HUES64 (cell line): ENCODE measurements at regions not wholly inside any gene's neighbourhood (a gene's known extent, or its start where the extent isn't known, plus 50 kb on each side); places are given as distances from the start of the nearest gene placed in this dataset.

Source experiments
- H3K27ac ChIP-seq: 2 replicates; pipeline ENCODE4 v1.7.0; 2013; ENCODE audit warnings: low read depth, low read length, inconsistent platforms
- H3K27me3 ChIP-seq: 2 replicates; pipeline ENCODE4 v1.6.1; 2013; ENCODE audit warnings: mild to moderate bottlenecking, low read length; ENCODE audit not compliant: insufficient read depth
- H3K36me3 ChIP-seq: 2 replicates; pipeline ENCODE4 v1.6.1; 2013; ENCODE audit warnings: mild to moderate bottlenecking, low read length; ENCODE audit not compliant: insufficient read depth
- H3K4me1 ChIP-seq: 2 replicates; pipeline ENCODE4 v1.6.1; 2013; ENCODE audit warnings: mild to moderate bottlenecking, low read length, moderate library complexity; ENCODE audit not compliant: insufficient read depth
- H3K4me3 ChIP-seq: 2 replicates; pipeline ENCODE4 v1.5.1; 2013; ENCODE audit warnings: mild to moderate bottlenecking, low read length, moderate library complexity
- H3K9ac ChIP-seq: 2 replicates; pipeline ENCODE4 v1.6.1; 2013; ENCODE audit warnings: mild to moderate bottlenecking, low read depth, low read length
- H3K9me3 ChIP-seq: 2 replicates; pipeline ENCODE4 v1.6.1; 2013; ENCODE audit warnings: low read depth, low read length; ENCODE audit not compliant: insufficient read depth
- WGBS: fragments of 150-250, 120-280 bp; methylation state at CpG from one replicate; pipeline ENCODE4 v1.1.7; 2013; ENCODE audit warnings: missing lambda C conversion rate; 5-methylcytosine and 5-hydroxymethylcytosine counted together

DNA sequence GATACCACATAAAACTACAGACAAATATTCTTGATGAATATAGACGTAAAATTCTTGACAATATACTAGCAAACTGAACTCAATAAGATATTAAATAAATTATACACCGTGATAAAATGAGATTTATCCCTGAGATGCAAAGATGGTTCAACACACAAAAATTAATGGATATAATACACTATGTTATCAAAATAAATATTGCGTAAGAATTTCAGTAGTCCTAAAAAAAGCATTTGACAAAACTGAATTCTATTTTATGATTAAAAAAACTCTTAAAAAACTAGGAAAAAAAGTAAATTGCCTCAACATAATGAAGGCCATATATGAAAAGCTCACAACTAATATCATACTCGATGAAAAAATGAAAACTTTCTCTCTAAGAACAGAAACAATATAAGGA lies 472.3 kb upstream of the GRIA1 start:
- no peak overlapping the region for H3K27ac ChIP-seq
- H3K4me3 ChIP-seq, result no peak overlapping the region
- no peaks in the 10 kb centered on the region for H3K4me1 ChIP-seq
- 100% methylated on average over 1 of the region's 4 CpGs for WGBS
- H3K36me3 ChIP-seq, result no peaks in the 10 kb centered on the region
- H3K9me3 ChIP-seq, result 0 out of 2 replicates have a peak, but pooled peaks cover 3% of the 10 kb centered on the region
- no peak overlapping the region for H3K9ac ChIP-seq
- no peaks in the 10 kb centered on the region for H3K27me3 ChIP-seq

DNA sequence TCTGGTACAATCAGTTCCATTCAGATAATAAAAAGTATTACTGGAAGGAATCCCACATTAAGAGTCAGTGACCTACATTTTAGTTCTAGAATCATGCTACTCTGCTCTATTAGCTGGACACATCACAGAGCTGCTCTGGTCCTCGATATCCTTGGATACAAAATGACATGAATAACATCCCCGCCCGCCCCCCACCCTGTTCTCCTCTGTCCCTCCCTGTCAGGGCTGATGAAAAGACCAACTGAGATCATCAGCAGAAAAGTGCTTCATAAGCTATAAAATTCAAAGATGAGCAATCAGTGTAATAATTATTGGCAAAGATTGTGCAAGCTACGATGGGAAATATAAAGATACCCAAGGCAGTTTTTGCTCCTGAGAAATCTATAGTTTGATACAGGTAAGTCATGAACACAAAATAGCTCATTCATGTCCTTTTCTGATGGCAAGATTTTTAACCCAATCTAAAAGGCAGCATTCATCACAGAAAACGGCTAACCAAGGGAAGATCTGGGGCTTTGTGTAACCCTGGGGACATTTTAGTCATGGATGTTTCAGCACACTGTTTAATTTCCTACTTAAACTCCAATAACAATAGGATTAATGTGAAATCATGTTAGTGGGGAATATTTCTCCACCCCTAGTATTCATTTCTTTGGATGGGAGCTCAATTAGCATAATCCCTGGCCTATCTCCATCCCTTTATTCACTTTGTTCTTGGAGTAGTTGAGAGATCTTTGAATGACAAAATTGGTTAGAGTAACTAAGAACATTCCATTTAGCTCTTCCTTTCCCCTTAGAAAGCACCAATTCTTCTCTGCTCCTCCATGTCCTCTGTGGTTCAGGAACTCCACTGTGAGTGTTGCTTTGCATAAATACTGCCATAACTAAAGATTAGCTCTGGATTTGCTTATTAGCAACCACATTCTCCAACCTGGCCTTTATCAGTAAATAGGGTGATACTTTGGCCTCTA lies 459.4 kb upstream of the GRIA1 start:
- Histone ChIP-seq H3K4me1 (no peaks in the 10 kb centered on the region), H3K27me3 (no peaks in the 10 kb centered on the region), H3K27ac (peak overlapping the region; percentile 88; the same call in 1 of the 2 replicates), H3K4me3 (no peak overlapping the region), H3K9ac (no peak overlapping the region), H3K9me3 (peaks cover 7% of the 10 kb centered on the region; the same call in 1 of the 2 replicates), H3K36me3 (no peaks in the 10 kb centered on the region)
- 97% methylated on average over 5 of the region's 5 CpGs for WGBS

GRCh38 chr5:153039501-153039900 lies 451.0 kb upstream of the GRIA1 start:
- no peaks in the 10 kb centered on the region for H3K4me1 ChIP-seq
- no peak overlapping the region for H3K4me3 ChIP-seq
- no peak overlapping the region for H3K9ac ChIP-seq
- no peak overlapping the region for H3K27ac ChIP-seq
- 96% methylated on average over 3 of the region's 3 CpGs for WGBS
- no peaks in the 10 kb centered on the region for H3K27me3 ChIP-seq
- no peaks in the 10 kb centered on the region for H3K9me3 ChIP-seq
- no peaks in the 10 kb centered on the region for H3K36me3 ChIP-seq

- Histone ChIP-seq H3K4me1 (no peaks in the 10 kb centered on the region), H3K9me3 (no peaks in the 10 kb centered on the region), H3K36me3 (no peaks in the 10 kb centered on the region), H3K9ac (no peak overlapping the region), H3K27ac (no peak overlapping the region), H3K4me3 (no peak overlapping the region), H3K27me3 (no peaks in the 10 kb centered on the region)
- 95% methylated on average over 1 of the region's 1 CpG for WGBS
These were observed 446.6 kb upstream of the GRIA1 start for GRCh38 chr5:153043886-153044285.

DNA sequence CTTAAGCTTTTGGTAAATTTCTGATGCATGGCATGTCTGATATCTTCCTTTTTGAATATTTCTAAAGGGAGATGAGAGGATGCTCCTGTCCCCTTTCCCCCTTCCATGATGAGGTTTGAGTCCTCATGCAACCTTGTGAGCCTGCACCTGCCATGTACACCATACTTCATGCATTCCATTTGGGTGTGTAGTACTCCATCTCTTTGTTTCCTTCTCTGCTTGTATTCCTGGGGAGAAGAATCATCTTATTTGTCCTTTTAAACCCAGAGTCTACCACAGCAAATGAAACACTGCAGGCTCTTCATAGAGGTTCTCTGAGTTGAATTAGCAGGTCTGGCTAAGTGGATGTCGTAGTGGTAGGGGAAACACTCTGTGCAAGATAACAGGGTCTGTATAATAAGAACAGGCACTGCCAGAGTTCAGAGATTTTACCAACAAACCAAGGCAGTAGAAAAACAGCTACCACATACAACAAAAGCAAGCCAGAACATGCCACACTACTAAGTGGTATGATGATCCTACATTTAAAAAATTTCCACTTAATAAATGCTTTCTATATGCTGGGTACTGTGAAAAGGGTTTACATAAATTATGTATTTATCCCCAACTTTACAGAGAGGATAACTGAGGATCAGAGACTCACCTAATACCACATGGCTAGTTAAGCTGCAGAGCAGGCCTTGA lies 439.8 kb upstream of the GRIA1 start:
- no peaks in the 10 kb centered on the region for H3K36me3 ChIP-seq
- H3K27me3 ChIP-seq, result no peaks in the 10 kb centered on the region
- H3K27ac ChIP-seq, result no peak overlapping the region
- H3K4me3 ChIP-seq, result no peak overlapping the region
- WGBS, result 100% methylated on average over 1 of the region's 1 CpG
- no peaks in the 10 kb centered on the region for H3K4me1 ChIP-seq
- H3K9ac ChIP-seq, result no peak overlapping the region
- no peaks in the 10 kb centered on the region for H3K9me3 ChIP-seq

GRCh38 chr5:153066281-153066680 lies 424.2 kb upstream of the GRIA1 start:
- Histone ChIP-seq H3K36me3 (no peaks in the 10 kb centered on the region), H3K4me1 (0 out of 2 replicates have a peak, but pooled peaks cover 2% of the 10 kb centered on the region), H3K4me3 (no peak overlapping the region), H3K27ac (no peak overlapping the region), H3K9ac (no peak overlapping the region), H3K9me3 (no peaks in the 10 kb centered on the region), H3K27me3 (no peaks in the 10 kb centered on the region)

DNA sequence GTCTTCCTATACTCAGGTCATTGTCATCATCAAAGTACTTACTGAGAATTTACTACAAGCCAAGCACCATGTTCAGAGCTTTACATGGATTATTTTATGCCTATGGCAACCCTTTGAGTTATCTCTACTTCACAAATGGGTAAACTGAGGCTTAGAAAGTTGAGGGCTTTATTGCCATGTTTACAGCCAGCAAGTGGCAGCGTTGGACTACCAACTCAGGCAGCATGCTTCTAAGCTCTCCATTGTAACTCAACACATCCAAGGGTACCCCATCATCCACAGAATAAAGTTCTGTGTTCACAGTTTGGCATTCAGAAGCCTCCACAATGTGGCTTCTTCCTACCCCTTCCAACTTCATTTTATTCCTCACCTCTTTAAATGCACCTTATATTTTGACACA lies 422.6 kb upstream of the GRIA1 start:
- no peaks in the 10 kb centered on the region for H3K36me3 ChIP-seq

GRCh38 chr5:153079396-153079795 lies 411.1 kb upstream of the GRIA1 start:
- Histone ChIP-seq H3K4me3 (no peak overlapping the region), H3K27me3 (no peaks in the 10 kb centered on the region), H3K9me3 (no peaks in the 10 kb centered on the region), H3K4me1 (no peaks in the 10 kb centered on the region), H3K9ac (no peak overlapping the region), H3K36me3 (no peaks in the 10 kb centered on the region), H3K27ac (no peak overlapping the region)
- 90% methylated on average over 5 of the region's 5 CpGs for WGBS

More for the DNA sequence above, 422.6 kb upstream of the GRIA1 start:
- 87% methylated on average over 1 of the region's 1 CpG for WGBS
- Histone ChIP-seq H3K4me1 (0 out of 2 replicates have a peak, but pooled peaks cover 2% of the 10 kb centered on the region), H3K9me3 (no peaks in the 10 kb centered on the region), H3K27ac (no peak overlapping the region), H3K9ac (no peak overlapping the region), H3K4me3 (no peak overlapping the region), H3K27me3 (no peaks in the 10 kb centered on the region)

GRCh38 chr5:153080940-153081339 lies 409.5 kb upstream of the GRIA1 start:
- no peaks in the 10 kb centered on the region for H3K9me3 ChIP-seq
- no peaks in the 10 kb centered on the region for H3K27me3 ChIP-seq
- WGBS, result 95% methylated on average over 6 of the region's 6 CpGs
- H3K4me1 ChIP-seq, result no peaks in the 10 kb centered on the region
- H3K4me3 ChIP-seq, result no peak overlapping the region
- H3K27ac ChIP-seq, result no peak overlapping the region
- no peaks in the 10 kb centered on the region for H3K36me3 ChIP-seq
- H3K9ac ChIP-seq, result no peak overlapping the region

DNA sequence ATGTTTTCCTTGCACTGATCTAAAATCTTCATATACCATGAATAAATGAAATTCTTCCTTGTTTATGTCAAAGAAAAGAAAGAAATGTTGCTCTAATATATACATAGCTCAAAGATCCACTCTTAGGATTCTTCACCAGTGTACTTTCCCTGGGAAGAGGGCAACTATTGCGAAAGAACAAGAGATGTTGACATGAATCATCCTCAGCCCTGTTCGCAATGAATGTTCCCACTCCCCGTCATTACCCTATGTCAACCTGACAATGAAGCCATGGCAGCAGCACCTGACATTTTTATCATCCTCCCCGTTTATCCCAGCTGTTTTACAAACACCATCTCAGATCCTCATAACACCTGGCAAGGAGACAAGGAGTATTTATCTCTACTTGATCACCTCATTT lies 409.1 kb upstream of the GRIA1 start:
- no peaks in the 10 kb centered on the region for H3K9me3 ChIP-seq
- no peak overlapping the region for H3K27ac ChIP-seq
- H3K4me3 ChIP-seq, result no peak overlapping the region
- no peaks in the 10 kb centered on the region for H3K27me3 ChIP-seq
- 92% methylated on average over 4 of the region's 4 CpGs for WGBS
- no peaks in the 10 kb centered on the region for H3K4me1 ChIP-seq
- no peaks in the 10 kb centered on the region for H3K36me3 ChIP-seq
- H3K9ac ChIP-seq, result no peak overlapping the region

GRCh38 chr5:153084511-153084910 lies 406.0 kb upstream of the GRIA1 start:
- no peak overlapping the region for H3K27ac ChIP-seq
- whole genome bisulfite sequencing, result 96% methylated on average over 3 of the region's 3 CpGs
- H3K36me3 ChIP-seq, result no peaks in the 10 kb centered on the region

More at GRCh38 chr5:153084511-153084910, 406.0 kb upstream of the GRIA1 start:
- H3K27me3 ChIP-seq, result no peaks in the 10 kb centered on the region
- no peak overlapping the region for H3K4me3 ChIP-seq
- no peaks in the 10 kb centered on the region for H3K4me1 ChIP-seq
- no peak overlapping the region for H3K9ac ChIP-seq
- H3K9me3 ChIP-seq, result no peaks in the 10 kb centered on the region
